Heart left ventricle (tissue), 13 donors: ENCODE measurements at regions not wholly inside any gene's neighbourhood (a gene's known extent, or its start where the extent isn't known, plus 50 kb on each side); places are given as distances from the start of the nearest gene placed in this dataset.

Source experiments
- CTCF ChIP-seq, 12 donors: fragments of 200-600 bp; sonication (generic) in 4 of 12; IDR thresholded peaks; one replicate each; pipeline versions ENCODE4 v1.5.0 to v1.8.0; 2018 to 2022; ENCODE audit warnings: antibody characterized with exemption in 12 of 12, mild to moderate bottlenecking in 5 of 12
- POLR2A ChIP-seq, 2 donors: fragments of 450-650 bp; IDR thresholded peaks; one replicate each; pipeline ENCODE4 v1.6.1; 2017; ENCODE audit warnings: antibody characterized with exemption in 2 of 2, mild to moderate bottlenecking in 2 of 2, moderate library complexity in 2 of 2
- donor health status: ischemic (EF 13 %, LVEDD 7.1; RV severe dilation, severe dysfunction).
- donor health status: DM: no; HTN: yes; CAD: no.
- donor health status: DM: no; HTN: no; CAD: no.
- donor health status: ischemic (EF 25% LVEDD 6.9; RV normal size, moderate dysfunction).
- donor health status: ischemic (EF 25% LVEDD 5.7; RV mildly dilated, moderate dysfunction).
- donor health status: ischemic (EF 35%, LVEDD 5.7; RV mildly dilated, moderate dysfunction).
- donor health status: nonischemic (EF 11% LVEDD 7.7; RV severe dilation, severe dysfunction).
- donor health status: DM: yes; HTN: yes; CAD: no.
- donor health status: PGD.
- donor health status: ischemic (EF 29% LVEDD 5.4; RV normal size, mild dysfunction).
- donor health status: nonischemic (EF 23%, LVEDD 6.1; RV moderate dilation, normal function).

- TF ChIP-seq CTCF (IDR thresholded peaks at IDR 0.05) = no peak
- TF ChIP-seq POLR2A (IDR thresholded peaks at IDR 0.05) = no peak
Observed at GRCh38 chr10:46170789-46171188, 116.0 kb upstream of the ANTXRL start.
